ENCODE measurements at regions not wholly inside any gene's neighbourhood (a gene's known extent, or its start where the extent isn't known, plus 50 kb on each side); places are given as distances from the start of the nearest gene placed in this dataset.
"Not testable (repeated sequence)": the region's sequence is repeated elsewhere in the genome, so short reads cannot be mapped to it uniquely, and the experiment has no call there.

- FAIRE-seq, result no peak
Observed at GRCh38 chr1:244326757-244327156, 125.0 kb downstream of the ADSS2 start.

DNA sequence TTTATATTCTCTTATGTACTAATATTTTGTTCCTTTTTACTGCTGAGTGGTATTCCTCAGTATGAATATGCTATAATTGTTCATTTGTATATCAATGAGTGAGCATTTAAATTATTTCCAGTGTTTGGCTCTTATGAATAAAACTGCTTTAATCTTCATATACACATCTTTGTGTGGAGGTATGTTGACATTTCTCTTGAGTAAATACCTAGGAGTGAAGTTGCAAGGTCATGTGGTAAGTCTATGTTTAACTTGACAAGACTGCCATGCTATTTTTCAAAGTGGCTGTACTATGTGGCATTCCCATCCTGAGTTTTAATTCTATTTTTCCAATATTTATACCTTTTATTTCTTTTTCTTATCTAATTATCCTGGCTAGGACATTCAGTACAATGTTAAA lies 124.2 kb downstream of the ADSS2 start:
- FAIRE-seq, result no peak

DNA sequence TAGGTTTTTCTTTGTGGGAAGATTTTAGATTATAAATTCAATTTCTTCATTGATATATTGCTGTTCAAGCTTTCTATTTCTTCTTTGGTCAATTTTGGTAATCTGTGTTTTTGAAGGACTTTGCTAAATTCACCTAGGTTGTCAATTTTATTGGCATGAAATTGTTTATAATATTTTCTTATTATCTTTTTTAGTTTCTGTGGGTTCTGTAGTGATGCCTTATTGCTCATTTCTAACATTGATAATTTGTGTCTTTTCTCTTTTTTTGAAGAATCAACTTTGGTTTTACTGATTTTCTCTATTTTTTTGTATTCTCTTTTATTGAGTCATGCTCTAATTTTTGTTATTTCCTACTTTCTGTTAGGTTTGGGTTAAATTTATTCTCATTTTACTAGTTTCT lies 123.2 kb downstream of the ADSS2 start:
- peak; percentile 52 for FAIRE-seq

DNA sequence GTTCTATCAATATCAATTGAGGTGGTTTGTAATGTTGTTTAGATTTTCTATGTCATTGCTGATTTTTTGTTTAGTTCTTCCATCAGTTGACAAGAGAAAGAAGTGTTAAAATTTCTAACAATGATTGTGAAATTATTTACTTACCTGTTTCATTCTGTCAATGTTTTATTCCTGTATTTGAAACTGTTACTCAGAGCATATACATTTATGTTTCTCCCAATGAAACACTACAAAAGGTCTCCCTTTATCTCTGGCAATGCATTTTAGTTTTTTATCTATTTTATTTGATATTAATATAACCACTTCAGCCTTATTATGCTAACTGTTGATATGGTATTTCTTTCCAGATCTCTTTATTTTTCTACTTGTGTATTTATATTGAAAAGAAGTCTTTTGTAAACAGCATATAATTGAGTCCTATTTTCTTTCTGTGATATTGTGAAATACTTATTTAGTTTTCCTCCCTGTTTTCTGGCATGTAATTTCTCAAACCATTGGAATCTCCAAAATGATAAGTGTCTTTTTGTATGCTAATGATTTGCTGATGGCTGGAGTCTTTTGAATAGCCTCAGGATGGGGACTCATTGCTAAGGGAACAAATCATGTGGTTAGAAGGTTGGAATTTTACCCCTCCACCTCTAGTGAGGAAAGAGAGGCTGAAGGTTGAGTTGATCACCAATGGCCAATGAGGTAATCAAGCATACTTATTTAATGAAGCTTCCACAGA lies 122.0 kb downstream of the ADSS2 start:
- no peak for FAIRE-seq

- FAIRE-seq, result no peak
Observed at GRCh38 chr1:244330318-244330625, 121.4 kb downstream of the ADSS2 start.

- not testable (repeated sequence) for FAIRE-seq
Observed at GRCh38 chr1:244332761-244333160, 118.9 kb downstream of the ADSS2 start.

DNA sequence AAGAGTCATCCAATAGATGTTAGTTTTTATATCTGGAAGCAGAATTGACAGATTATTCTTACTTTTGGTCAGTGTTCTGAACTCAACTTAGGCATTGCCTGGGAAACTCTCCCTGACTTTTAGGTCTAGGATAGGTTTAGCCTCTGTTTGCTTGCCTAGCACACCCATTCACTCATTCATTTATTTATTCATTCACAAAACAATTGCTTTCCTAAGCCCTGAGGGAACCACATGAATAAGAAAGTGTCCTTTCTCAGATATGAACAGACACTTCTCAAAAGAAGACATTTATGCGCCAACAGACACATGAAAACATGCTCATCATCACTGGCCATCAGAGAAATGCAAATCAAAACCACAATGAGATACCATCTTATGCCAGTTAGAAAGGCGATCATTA lies 117.4 kb downstream of the ADSS2 start:
- not testable (repeated sequence) for FAIRE-seq

- not testable (repeated sequence) for FAIRE-seq
Observed at GRCh38 chr1:244334842-244335241, 116.9 kb downstream of the ADSS2 start.

DNA sequence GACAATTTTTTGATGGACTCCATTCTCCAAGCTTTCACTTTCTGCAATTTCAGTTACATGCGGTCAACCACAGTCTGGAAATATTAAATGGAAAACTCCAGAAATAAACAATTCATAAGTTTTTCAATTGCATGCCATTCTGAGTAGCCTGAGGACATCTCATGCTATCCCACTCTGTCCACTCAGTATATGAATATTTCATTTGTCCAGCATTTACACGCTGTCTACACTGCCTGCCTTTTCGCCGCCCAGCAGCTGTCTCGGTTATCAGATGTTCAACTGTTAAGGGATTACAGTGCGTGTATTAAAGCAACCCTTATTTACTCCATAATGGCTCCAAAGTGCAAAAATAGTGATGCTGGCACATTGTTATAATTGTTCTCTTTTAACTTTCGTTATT lies 116.3 kb downstream of the ADSS2 start:
- FAIRE-seq, result no peak

- FAIRE-seq, result no peak
Observed at GRCh38 chr1:244336232-244336899, 115.3 kb downstream of the ADSS2 start.

DNA sequence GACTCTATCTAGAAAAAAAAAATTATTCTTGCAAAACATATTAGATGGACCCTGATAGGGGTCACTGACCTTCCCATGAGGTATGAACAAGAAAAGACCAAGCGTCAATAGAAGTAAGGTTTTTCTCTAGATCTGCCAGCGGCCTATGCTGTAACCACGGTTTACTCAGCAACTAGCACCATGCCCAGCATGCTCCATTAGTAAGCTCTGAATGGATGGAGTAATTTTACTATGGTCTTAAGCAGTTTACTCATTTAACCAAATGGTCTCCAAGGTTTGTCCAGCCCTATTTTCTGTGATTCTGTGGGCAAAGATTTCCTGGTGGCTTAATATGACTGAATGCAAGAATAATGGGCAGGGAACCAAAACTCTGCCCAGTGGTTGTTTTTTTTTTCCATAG lies 113.9 kb downstream of the ADSS2 start:
- no peak for FAIRE-seq

- no peak for FAIRE-seq
Observed at GRCh38 chr1:244339073-244339692, 112.5 kb downstream of the ADSS2 start.

- FAIRE-seq, result no peak
Observed at GRCh38 chr1:244339776-244340175, 111.9 kb downstream of the ADSS2 start.

DNA sequence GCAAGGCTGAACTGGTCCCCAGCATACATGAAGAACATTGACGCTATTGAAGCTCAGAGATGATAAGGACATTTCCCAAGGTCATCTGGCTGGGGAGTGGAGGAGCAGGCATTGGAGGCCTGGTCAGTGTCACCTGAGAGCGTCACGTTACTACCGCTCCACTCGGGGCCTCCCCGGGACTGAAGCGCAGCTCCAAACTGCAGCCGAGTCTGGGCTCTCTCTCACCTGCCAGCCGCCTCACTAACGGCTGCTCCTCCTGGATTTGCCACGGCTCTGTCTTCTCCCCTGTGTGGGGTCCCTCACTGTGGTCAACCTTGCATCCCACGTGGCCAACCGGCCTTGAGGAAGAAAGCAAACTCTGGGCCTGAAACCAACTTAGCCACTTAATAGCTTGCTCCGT lies 111.3 kb downstream of the ADSS2 start:
- no peak for FAIRE-seq

- FAIRE-seq, result no peak
Observed at GRCh38 chr1:244341455-244342450, 110.0 kb downstream of the ADSS2 start.

DNA sequence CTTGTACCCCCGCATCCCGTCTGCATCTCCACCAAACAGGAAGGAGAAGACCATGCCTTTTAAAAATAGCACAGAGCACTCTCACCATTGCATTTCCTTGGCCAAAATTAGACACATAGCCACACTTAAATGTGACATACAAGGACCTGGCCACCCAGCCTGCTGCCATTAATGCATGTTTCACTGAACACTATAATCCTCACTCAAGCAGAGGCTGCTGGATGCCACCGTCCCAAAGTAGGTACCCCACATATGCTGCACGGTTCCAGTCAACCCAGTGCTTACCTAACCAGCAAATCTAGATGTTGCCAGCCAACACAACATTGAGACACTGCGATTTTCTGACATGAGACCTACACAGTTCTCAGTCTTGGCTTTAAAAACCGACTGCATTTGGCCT lies 107.7 kb downstream of the ADSS2 start:
- no peak for FAIRE-seq

DNA sequence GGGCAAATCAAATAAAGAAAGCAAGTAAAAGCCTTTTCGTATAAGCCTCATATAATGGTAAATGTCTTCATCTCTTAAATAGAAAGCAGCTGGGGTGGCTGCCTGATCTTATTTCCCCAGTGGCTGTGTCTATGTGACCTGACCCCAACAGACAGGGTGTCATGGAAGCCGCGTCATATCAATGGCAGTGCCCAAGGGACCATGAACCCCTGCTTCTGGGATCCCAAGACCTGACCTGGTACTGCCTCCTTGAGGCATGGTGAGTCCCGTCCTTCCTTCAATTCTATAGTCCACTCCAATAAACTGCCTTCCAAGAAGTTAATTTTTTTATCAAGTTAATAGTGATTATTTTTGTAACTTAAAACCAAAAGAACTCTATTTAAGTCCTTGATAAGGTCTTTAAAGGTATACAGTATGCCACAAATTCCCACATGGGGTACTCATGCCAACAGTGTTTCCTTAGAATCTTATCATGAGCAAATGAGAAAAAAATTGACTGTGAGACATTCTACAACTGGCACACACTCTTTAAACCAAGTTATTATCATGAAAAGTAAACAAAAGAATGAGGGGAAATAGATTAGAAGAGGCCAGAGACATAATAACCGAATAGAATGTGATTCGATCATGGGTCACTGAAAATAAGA lies 104.6 kb downstream of the ADSS2 start:
- FAIRE-seq, result no peak

- no peak for FAIRE-seq
Observed at GRCh38 chr1:244347942-244348341, 103.8 kb downstream of the ADSS2 start.

GRCh38 chr1:244349103-244349531 lies 102.6 kb downstream of the ADSS2 start:
- FAIRE-seq, result no peak

DNA sequence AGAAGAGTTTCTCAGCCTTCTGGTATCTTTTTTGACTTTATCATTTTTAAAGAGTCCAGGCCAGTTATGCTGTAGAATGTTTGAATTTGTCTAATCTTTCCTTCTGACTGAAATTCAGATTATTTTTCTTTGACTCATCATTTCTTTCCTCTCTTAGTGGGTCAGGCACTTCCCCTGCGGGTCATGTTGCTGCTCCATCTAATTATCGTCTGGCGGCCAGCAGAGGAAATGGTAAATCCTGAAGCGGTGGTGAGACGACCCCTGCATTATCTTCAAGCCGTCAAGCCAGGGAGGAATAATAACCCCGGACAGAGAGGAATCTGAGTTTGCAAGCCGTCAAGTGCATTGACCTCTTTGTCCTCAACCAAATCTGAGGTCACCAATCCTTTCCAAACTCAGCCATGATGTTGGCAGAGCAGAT lies 102.1 kb downstream of the ADSS2 start:
- FAIRE-seq, result no peak

- no peak for FAIRE-seq
Observed at GRCh38 chr1:244350027-244350426, 101.7 kb downstream of the ADSS2 start.

DNA sequence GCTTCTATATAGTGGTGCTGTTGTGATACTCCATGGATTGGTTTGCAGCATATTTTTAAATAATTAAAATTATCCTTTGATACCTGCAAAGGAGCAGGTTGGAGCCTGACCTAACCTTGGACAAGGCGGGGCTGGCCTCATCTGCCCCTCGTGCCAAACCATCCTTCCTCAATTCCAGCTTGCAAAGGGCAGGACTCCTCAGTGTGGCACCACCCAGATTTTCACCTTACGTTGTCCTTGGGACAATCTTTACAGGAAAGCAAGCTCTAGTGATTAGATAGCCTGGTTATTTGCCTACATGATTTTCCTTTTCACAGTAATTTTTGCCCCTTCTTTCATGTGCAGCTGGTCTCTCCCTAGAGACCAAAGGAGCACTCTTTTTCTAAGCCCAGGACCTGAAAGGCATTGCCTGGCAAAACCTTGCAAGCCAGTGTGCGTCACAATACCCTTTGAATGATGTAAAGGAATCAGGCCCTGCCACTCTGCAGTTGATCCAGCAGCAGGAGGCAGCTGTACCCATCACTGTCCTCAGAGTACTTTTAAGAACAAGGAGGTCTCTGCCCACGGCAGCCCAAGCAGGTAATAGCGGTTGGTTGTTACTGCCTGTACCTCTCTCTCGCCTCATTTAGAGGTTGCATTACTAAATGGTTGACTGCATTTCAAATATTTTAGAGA lies 99.4 kb downstream of the ADSS2 start:
- FAIRE-seq, result no peak
